ENCODE measurements at regions not wholly inside any gene's neighbourhood (a gene's known extent, or its start where the extent isn't known, plus 50 kb on each side); places are given as distances from the start of the nearest gene placed in this dataset.

DNA sequence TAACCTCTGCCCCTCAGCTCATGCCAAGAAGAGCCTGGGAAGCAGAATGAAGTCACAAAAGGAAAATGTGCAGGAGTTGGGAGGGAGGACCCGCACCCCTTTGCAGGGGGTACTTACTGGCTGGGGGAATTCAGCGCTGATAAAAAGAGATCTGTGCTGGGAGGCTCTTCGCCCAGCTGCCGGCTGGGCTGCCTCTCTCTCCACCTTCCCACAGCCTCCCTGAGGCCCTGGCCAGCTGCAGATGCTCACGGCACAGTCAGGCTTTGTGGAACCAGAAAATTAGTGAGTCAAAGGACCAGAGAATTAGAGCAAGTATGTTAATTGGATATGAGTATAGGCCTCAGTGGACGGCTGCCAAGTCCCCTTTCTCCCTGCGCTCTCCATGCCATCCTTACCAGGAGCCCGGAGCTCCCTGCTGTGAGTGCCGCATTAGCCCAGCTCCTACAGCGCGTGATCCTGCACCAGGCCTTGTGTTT is 181.7 kb upstream of the SH3BP4 start (continued):
- TF ChIP-seq FOXS1 (CRISPR knock-in tag; IDR thresholded peaks at IDR 0.05) (no peak), EP300 (IDR thresholded peaks at IDR 0.05) (no peak), RAD21 (conservative IDR thresholded peaks at IDR 0.05 in 1 of 2, IDR thresholded peaks at IDR 0.05 in 1 of 2) (no peak), CBX8 (IDR thresholded peaks at IDR 0.05) (no peak)

DNA sequence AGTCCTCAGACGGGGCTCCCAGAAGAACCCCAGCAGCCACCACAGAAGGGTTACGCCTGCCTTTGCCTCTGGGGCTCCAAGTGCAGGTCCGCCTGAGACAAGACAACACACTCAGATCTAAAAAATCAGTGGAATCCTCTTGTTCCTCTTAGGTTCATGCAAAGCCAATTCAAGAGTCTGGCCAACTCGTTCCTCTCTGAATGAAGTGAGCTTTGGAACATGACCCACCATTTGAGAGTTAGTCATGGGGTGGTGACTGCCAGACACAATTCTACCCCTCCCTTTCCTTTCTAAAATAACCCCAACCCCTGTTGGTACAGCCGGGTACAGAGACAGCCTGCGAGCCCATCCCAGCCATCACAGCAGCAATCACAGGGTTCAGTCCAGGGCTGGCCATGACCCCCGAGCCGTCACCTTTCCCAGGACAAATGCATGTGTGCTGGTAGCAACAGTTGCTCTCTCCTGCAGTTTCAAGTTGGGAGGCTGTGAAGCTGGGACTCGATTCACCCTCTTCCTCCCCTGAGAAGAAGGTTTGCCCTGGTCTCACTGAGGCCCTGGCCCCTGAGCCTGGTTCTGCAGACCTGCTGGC is 183.1 kb upstream of the SH3BP4 start:
- H3K4me2 ChIP-seq: no peak overlapping the region
- FAIRE-seq (no peak), ATAC-seq (no peak), DNase-seq (ENCODE audit: low read depth in 1 of 2, low spot score in 1 of 2) (no peak)
- no peaks in the 10 kb centered on the region for H3K9me3 ChIP-seq
- WGBS (ENCODE audit: missing lambda C conversion rate): 75% methylated on average over 7 of the region's 9 CpGs
- H3K27ac ChIP-seq: peak overlapping the region in 1 of 2 experiments; percentile 76; a peak in 2 of 6 replicates
- peaks cover 18% of the 10 kb centered on the region for H3K4me1 ChIP-seq
- POLR2A ChIA-PET: no interaction called here
- no peak overlapping the region for H3K4me3 ChIP-seq
- CTCF ChIA-PET: interaction anchor here (0.8 kb wide), 1 partner anchor 22 kb away, joined by 3 read pairs; no protein-coding TSS in a partner anchor
- no peak for TF ChIP-seq KDM1A (IDR thresholded peaks at IDR 0.05; ENCODE audit: low read depth)
- TF ChIP-seq, protein P1, sequence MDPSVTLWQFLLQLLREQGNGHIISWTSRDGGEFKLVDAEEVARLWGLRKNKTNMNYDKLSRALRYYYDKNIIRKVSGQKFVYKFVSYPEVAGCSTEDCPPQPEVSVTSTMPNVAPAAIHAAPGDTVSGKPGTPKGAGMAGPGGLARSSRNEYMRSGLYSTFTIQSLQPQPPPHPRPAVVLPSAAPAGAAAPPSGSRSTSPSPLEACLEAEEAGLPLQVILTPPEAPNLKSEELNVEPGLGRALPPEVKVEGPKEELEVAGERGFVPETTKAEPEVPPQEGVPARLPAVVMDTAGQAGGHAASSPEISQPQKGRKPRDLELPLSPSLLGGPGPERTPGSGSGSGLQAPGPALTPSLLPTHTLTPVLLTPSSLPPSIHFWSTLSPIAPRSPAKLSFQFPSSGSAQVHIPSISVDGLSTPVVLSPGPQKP (IDR thresholded peaks at IDR 0.05; ENCODE audit: low read depth, low read length): no peak
- TF ChIP-seq RFX5 (IDR thresholded peaks at IDR 0.05): no peak
- TF ChIP-seq, protein P2, sequence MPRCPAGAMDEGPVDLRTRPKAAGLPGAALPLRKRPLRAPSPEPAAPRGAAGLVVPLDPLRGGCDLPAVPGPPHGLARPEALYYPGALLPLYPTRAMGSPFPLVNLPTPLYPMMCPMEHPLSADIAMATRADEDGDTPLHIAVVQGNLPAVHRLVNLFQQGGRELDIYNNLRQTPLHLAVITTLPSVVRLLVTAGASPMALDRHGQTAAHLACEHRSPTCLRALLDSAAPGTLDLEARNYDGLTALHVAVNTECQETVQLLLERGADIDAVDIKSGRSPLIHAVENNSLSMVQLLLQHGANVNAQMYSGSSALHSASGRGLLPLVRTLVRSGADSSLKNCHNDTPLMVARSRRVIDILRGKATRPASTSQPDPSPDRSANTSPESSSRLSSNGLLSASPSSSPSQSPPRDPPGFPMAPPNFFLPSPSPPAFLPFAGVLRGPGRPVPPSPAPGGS (IDR thresholded peaks at IDR 0.05): no peak
- no peak for TF ChIP-seq JUNB (IDR thresholded peaks at IDR 0.05)
- no peak for TF ChIP-seq NPAS2 (CRISPR knock-in tag; IDR thresholded peaks at IDR 0.05; ENCODE audit: borderline replicate concordance)
- no peak for TF ChIP-seq RNF2 (IDR thresholded peaks at IDR 0.05; ENCODE audit: borderline replicate concordance, low read depth)
- no peak for TF ChIP-seq HOXB13 (CRISPR knock-in tag; IDR thresholded peaks at IDR 0.05; ENCODE audit: low read depth)
- TF ChIP-seq CBX8 (IDR thresholded peaks at IDR 0.05): no peak
- no peak for TF ChIP-seq ZC3H11A (IDR thresholded peaks at IDR 0.05)
- TF ChIP-seq NR3C1 (IDR thresholded peaks at IDR 0.05): no peak
- no peak for TF ChIP-seq HOXA7 (CRISPR knock-in tag; IDR thresholded peaks at IDR 0.05)
- TF ChIP-seq, protein P3, sequence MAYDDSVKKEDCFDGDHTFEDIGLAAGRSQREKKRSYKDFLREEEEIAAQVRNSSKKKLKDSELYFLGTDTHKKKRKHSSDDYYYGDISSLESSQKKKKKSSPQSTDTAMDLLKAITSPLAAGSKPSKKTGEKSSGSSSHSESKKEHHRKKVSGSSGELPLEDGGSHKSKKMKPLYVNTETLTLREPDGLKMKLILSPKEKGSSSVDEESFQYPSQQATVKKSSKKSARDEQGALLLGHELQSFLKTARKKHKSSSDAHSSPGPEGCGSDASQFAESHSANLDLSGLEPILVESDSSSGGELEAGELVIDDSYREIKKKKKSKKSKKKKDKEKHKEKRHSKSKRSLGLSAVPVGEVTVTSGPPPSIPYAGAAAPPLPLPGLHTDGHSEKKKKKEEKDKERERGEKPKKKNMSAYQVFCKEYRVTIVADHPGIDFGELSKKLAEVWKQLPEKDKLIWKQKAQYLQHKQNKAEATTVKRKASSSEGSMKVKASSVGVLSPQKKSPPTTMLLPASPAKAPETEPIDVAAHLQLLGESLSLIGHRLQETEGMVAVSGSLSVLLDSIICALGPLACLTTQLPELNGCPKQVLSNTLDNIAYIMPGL (CRISPR knock-in tag; IDR thresholded peaks at IDR 0.05; ENCODE audit: borderline replicate concordance): no peak

DNA sequence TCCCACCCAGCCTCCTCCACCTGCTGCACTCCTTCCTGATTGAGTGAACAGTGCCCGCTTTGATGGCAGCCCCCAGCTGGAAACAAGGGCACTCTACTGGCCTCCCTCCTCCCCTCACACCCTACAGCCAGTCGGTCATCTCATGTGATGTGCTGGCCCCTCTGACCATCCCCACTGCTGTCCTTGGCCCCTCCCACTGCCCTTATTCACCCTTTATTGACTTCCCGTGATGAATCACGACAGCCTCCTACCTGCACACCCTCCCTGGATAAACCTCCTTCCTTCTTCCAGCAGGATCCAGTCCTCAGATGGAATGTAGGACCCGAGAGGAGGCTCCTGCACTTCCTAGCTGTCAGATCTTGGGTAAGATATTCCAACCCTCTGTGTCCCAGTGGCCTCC is 186.5 kb upstream of the SH3BP4 start:
- FAIRE-seq (no peak), ATAC-seq (no peak), DNase-seq (ENCODE audit: low read depth in 1 of 2, low spot score in 1 of 2) (no peak)
- Histone ChIP-seq H3K4me3 (no peak overlapping the region), H3K9me3 (peaks cover 7% of the 10 kb centered on the region; the same call in 1 of the 3 replicates), H3K4me2 (no peak overlapping the region), H3K27ac (no peak overlapping the region), H3K4me1 (peaks cover 10% of the 10 kb centered on the region)
- WGBS (ENCODE audit: missing lambda C conversion rate): 53% methylated on average over 5 of the region's 5 CpGs
- CTCF ChIA-PET: no interaction called here
- TF ChIP-seq CHD2 (IDR thresholded peaks at IDR 0.05; ENCODE audit: low read length, partially characterized antibody): no peak
- no peak for TF ChIP-seq KDM1A (IDR thresholded peaks at IDR 0.05; ENCODE audit: low read depth)
- no peak for TF ChIP-seq TFCP2L1 (CRISPR knock-in tag; IDR thresholded peaks at IDR 0.05)
- TF ChIP-seq EP300 (IDR thresholded peaks at IDR 0.05): no peak
- no peak for TF ChIP-seq POLR2AphosphoS2 (conservative IDR thresholded peaks at IDR 0.05; ENCODE audit: low read length)
- no peak for TF ChIP-seq FOSB (CRISPR knock-in tag; IDR thresholded peaks at IDR 0.05)
- TF ChIP-seq, protein P4, sequence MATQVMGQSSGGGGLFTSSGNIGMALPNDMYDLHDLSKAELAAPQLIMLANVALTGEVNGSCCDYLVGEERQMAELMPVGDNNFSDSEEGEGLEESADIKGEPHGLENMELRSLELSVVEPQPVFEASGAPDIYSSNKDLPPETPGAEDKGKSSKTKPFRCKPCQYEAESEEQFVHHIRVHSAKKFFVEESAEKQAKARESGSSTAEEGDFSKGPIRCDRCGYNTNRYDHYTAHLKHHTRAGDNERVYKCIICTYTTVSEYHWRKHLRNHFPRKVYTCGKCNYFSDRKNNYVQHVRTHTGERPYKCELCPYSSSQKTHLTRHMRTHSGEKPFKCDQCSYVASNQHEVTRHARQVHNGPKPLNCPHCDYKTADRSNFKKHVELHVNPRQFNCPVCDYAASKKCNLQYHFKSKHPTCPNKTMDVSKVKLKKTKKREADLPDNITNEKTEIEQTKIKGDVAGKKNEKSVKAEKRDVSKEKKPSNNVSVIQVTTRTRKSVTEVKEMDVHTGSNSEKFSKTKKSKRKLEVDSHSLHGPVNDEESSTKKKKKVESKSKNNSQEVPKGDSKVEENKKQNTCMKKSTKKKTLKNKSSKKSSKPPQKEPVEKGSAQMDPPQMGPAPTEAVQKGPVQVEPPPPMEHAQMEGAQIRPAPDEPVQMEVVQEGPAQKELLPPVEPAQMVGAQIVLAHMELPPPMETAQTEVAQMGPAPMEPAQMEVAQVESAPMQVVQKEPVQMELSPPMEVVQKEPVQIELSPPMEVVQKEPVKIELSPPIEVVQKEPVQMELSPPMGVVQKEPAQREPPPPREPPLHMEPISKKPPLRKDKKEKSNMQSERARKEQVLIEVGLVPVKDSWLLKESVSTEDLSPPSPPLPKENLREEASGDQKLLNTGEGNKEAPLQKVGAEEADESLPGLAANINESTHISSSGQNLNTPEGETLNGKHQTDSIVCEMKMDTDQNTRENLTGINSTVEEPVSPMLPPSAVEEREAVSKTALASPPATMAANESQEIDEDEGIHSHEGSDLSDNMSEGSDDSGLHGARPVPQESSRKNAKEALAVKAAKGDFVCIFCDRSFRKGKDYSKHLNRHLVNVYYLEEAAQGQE (IDR thresholded peaks at IDR 0.05): no peak
- no peak for TF ChIP-seq FOSL2 (IDR thresholded peaks at IDR 0.05)
- no peak for TF ChIP-seq FOSL2 (CRISPR knock-in tag; IDR thresholded peaks at IDR 0.05)
- POLR2A ChIA-PET: no interaction called here
